HG03139 (cell line): ENCODE measurements at regions not wholly inside any gene's neighbourhood (a gene's known extent, or its start where the extent isn't known, plus 50 kb on each side); places are given as distances from the start of the nearest gene placed in this dataset.
A peak's percentile ranks its signal among the peaks of the same experiment; 100 is the strongest.

Experiments used
- ATAC-seq: cut with Tn5 transposase; IDR thresholded peaks from one replicate; pipeline ENCODE4 v1.9.1; 2021; ENCODE audit not compliant: unreplicated experiment

DNA sequence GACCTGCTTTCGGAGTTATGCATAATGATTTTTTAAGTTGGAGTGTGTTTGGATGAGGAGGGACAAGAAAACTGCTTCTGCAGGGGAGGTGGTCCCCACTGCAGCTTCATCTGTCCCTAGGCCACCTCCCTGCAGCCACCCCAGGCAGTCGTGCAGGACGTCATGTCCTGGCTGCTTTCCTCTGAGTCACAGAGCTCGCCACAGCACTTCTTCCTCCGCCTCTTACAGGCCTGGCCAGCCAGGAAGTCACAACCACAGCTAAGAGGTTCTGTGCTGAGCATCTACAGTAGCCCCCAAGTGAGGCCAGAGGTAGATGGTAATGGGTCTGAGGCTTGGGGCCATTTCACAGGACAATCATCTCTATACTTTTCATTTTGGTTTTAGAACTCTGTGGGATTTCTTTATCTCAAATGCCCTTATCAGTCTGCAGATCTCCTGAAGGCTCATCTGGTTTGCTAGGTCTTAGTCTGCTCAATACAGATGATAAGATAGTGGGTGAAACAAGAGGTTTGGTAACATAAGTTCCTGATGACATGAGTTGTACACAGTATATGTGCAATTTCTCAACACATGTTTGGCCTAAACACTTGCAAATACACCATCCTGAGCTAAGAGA lies 106.4 kb downstream of the ARF6 start:
- peak; percentile 52 for ATAC-seq

GRCh38 chr14:49999826-50000379 lies 107.0 kb downstream of the ARF6 start:
- ATAC-seq: no peak

DNA sequence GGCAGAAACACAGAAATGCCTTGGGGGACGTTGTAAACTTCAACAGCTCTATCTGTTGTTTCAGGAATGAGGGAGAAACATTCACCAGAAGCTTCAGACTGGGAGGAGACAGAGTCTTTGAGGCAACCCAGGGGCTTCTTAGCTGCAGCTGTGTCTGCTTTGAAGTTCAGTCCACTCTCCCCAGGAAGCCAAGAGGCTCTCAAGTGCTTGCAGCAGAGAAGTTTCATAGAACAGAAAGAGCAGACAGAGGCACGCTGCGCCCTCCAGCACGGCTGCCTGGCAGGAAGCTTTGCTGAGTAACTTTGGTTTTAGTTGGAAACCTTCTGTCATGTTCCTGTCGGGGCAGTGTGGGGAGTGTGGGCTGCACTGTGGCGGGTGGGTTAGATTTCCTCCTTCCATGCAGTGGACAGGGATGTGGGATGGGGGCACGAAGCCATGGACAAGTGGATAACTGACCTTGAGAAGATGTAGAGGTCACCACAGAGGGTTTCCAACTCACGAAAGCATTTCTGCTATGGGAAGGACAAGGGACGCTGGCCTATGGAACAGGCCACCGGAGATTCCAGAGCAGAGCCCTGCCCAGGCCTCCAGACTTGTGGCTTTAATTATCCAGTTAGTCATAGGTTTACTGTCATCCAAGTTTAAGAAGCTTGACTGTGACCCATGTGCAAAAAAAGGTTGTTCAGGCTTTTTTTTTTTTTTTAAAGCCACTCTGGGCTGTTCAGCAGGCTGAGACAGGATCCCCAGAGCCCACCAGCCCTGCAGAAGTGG lies 107.7 kb downstream of the ARF6 start:
- no peak for ATAC-seq

GRCh38 chr14:50001151-50001998 lies 108.5 kb downstream of the ARF6 start:
- peak; percentile 28 for ATAC-seq

GRCh38 chr14:50001999-50002925 lies 109.4 kb downstream of the ARF6 start:
- ATAC-seq: no peak

DNA sequence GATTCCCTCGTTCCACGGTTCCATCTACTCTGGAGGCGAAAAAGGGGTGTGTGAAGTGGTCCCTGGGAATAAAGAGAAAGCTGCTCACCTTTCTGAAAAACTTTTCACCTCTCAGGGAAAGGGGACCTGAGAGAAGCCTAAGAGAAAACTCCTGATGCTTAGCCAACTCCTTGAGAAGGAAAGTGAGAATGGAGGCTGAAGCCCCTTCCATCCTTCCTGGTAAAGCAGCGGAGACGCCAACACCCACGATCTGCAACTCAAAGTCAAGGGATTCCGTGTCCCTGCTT lies 110.0 kb downstream of the ARF6 start:
- ATAC-seq: no peak

DNA sequence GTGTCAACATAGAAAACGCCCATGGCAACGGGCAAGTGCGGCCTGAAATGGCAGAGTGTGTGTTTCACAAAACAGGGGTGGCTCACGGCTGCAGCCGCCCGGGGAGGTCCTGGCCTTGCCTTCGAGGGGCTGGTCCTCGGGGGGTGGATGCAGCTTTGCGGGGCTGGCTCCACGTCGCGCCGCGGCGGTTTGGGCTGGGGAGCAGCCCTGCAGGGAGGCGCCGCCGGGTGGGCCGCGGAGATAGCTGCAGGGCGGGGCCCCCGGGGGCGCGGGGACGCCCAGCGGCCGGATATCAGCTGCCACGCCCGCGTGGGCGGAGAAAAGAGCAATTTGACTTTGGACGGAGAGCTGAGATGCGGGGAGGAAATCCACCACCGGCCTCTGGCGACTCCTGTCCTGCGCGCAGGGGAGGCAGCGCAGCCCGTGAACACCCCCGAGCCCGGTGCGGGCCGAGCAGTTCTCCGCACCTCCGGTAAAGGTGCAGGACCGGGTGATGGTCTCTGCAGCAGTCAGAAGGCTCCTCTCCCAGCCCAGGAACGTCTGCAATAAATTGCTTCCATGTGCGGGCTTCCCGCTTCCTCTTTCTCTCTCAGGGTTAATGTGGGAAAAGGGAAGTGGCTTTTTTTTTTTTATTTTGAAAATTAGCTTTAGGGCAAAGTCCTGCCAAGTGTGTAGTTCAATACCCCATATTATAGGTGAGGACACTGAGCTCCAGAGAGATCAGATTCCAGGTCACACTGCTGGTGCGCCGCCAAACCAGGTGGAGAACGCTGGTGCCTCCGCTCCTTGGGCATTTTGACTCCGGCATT lies 110.5 kb downstream of the ARF6 start:
- peak; percentile 50 for ATAC-seq

GRCh38 chr14:50006141-50006540 lies 110.2 kb downstream of the VCPKMT start:
- ATAC-seq: no peak

DNA sequence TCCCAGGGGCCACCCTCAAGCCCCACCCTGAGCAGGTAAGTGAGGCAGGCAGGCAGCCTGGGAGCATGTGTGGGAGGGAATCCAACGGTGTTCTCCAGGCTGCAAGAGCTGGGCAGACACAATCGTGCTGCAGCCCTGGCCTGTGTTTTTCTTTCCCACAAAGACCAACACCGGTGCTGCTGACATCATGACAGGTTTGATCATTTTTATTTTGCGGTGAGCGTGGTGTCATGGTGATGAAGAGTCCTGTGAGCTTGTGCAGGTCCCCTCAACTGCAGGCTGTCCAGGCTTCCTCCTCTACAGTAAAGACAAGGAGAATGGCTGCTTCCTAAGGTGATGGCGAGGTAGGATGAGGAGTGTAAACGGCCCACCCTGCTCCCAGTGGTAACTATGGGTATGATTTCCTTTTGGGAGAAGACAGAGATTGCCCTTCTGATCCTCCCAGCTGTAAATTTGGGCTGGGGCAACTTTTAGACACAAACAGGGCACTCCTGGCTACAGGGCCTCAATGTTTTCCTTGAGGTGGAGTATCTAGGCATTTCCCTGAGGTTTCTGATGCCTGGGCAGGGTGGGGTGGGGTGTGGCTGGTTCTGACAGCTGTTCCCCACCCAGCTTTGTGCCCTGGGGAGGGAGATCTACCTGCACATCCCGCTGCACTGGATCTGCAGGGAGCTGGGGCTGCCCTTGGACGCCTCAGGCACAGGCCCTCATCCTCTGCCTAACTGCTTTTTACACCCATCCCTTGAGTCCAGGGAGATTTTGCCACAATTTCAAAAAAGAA lies 109.1 kb downstream of the VCPKMT start:
- ATAC-seq: no peak

DNA sequence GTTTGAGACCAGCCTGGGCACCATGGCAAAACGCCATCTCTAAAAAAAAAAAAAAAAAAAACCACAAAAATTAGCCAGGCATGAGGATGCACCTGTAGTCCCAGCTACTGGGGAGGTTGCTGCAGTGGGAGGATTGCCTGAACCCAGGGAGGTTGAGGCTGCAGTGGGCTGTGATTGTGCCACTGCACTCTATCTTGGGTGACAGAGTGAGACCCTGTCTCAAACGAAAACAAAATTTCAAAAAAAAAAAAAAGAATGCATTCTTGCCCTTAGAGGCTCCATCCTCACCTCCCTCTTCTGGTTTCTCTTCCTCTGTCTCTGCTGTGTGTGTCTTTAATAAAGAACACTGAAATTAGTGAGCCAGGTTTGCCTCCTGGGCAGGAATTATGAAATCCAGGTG lies 107.8 kb downstream of the VCPKMT start:
- no peak for ATAC-seq

GRCh38 chr14:50008974-50009373 lies 107.4 kb downstream of the VCPKMT start:
- no peak for ATAC-seq

- no peak for ATAC-seq
Measured at GRCh38 chr14:50010752-50011151, 105.6 kb downstream of the VCPKMT start.

GRCh38 chr14:50011242-50011641 lies 105.1 kb downstream of the VCPKMT start:
- no peak for ATAC-seq

GRCh38 chr14:50012644-50013043 lies 103.7 kb downstream of the VCPKMT start:
- no peak for ATAC-seq

GRCh38 chr14:50013198-50013918 lies 103.0 kb downstream of the VCPKMT start:
- no peak for ATAC-seq

GRCh38 chr14:50013934-50014333 lies 102.4 kb downstream of the VCPKMT start:
- no peak for ATAC-seq

DNA sequence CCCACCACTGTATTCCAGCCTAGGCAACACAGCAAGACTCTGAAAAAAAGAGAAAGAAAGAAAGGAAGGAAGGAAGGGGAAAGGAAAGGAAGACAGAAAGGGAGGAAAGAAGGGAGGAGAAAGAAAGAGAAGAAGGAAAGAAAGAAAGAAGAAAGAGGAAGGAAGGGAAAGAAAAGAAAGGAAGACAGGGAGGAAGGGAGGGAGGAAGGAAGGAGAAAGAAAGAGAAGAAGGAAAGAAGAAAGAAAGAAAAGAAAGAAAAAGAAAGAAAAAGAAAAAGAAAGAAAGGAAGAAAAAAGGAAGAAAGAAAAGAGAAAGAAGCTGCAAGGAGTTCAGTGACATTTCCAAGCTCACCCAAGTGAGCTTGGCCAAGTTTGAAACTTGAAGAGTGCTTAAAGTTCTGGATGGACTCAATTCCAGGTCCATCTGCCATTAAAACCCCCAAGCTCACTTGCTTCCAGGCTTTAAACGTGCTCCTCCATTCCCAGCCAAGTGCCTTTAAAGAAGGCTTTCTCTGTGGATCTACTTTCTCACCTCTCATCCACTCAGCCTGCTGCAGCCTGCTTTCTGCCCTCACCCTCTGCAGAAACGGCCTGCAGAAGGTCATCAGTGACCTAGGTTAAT lies 101.5 kb downstream of the VCPKMT start:
- no peak for ATAC-seq

DNA sequence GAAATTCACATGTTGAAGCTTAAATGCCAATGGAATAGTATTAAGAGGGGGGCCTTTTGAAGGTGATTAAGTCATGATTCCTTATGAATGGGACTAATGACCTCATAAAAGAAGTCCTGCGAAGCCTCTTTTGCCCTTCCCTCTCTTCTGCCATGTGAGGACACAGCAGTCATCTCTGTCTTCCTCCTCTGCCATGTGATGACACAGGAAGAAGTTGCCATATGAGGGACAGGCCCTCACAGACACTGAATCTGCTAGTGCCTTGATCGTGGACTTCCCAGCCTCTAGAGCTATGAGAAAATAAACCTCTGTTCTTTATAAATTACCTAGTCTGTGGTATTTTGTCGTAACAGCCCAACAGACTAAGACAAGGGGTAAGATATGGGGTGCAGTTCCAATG lies 100.7 kb downstream of the VCPKMT start:
- ATAC-seq: no peak
